ENCODE measurements at regions not wholly inside any gene's neighbourhood (a gene's known extent, or its start where the extent isn't known, plus 50 kb on each side); places are given as distances from the start of the nearest gene placed in this dataset.
A peak's percentile ranks its signal among the peaks of the same experiment; 100 is the strongest.

DNA sequence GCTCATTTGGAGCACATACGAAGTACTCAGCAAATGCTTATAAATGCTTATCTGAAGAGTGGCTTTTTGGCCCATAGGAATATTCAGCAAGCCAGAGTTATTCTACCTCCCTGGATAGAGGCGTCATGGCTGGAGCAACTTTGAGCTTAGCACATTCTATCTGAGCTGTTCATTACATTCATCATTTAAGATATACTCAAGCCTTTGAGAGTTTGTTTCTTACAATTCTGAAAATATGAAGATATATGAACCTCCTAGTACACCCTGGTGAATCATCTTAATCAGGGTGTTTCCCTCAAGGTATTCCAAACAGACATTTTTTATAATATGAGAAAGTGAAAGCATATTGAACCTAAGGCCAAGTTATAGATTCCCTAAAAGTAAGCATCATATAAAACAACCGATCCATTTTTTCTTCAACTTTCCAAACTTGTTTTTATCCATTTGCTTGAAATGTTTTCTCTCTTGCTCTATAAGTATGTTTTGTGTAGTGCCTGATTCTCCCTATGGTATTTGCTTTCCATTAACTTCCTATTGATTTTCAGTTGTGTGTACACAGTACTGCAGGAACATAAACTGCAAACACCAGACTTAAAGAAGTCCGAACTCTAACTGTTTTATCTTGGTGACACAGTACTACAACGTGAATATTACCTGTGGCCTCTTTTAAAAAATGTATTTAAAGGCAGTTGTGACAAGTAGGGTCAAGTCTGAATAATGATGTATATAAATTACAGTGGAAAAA, 139.7 kb upstream of the PTPRK start:
- Histone ChIP-seq H3K4me2 (ENCODE audit: low read length) (no peak overlapping the region), H3K9ac (ENCODE audit: low read length) (no peak overlapping the region), H3K4ac (ENCODE audit: low read depth, low read length) (no peak overlapping the region), H3K27ac (ENCODE audit: low read depth, low read length) (no peak overlapping the region), H4K5ac (ENCODE audit: low read length) (no peak overlapping the region), H3K23ac (ENCODE audit: low read length) (no peak overlapping the region), H3K4me1 (ENCODE audit: control insufficient read depth, low read depth, low read length) (no peaks in the 10 kb centered on the region), H3K79me1 (ENCODE audit: low read length) (no peaks in the 10 kb centered on the region), H2BK120ac (ENCODE audit: low read depth, low read length) (no peak overlapping the region), H2AK5ac (ENCODE audit: low read length) (no peak overlapping the region), H3K27me3 (ENCODE audit: insufficient read depth, low read length, poor library complexity) (no peaks in the 10 kb centered on the region), H2BK5ac (ENCODE audit: low read length) (no peak overlapping the region), H3K79me2 (ENCODE audit: control insufficient read depth, insufficient read depth, low read length) (no peaks in the 10 kb centered on the region), H3K56ac (ENCODE audit: low read length) (no peak overlapping the region), H4K8ac (ENCODE audit: low read depth, low read length) (no peak overlapping the region), H3K18ac (ENCODE audit: low read length) (no peak overlapping the region), H3K4me3 (ENCODE audit: low read length) (no peak overlapping the region), H2BK15ac (replicated peaks; ENCODE audit: low read depth) (no peak overlapping the region), H3K36me3 (ENCODE audit: control insufficient read depth, insufficient read depth, low read length) (no peaks in the 10 kb centered on the region)
- WGBS (ENCODE audit: extremely low coverage, insufficient coverage, low lambda C conversion rate): no CpG with 5 or more reads among the region's 5 CpGs
- DNase-seq: no peak

DNA sequence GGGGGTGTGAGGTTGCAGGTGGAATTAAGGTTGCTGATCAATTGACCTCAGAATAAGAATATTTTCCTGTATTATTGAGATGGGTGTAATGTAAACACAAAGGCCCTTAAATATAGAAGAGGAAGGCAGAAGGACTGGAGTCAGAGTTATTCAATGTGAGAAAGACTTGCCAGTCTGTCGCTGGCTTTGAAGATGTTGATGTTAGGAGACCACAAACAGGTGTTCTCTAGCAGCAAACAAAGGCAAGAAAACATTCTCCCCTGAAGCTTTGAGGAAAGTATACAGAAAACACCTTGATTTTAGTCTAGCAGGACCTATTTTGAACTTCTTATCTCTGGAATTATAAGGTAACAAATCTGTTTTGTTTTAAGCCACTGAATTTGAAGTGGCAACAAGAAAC, 138.9 kb upstream of the PTPRK start:
- Histone ChIP-seq H2AK5ac (ENCODE audit: low read length) (no peak overlapping the region), H3K4me3 (ENCODE audit: low read length) (no peak overlapping the region), H3K9ac (ENCODE audit: low read length) (no peak overlapping the region), H3K4me2 (ENCODE audit: low read length) (no peak overlapping the region), H3K18ac (ENCODE audit: low read length) (no peak overlapping the region), H4K5ac (ENCODE audit: low read length) (no peak overlapping the region), H2BK120ac (ENCODE audit: low read depth, low read length) (no peak overlapping the region), H3K4me1 (ENCODE audit: control insufficient read depth, low read depth, low read length) (no peaks in the 10 kb centered on the region), H3K4ac (ENCODE audit: low read depth, low read length) (no peak overlapping the region), H3K27me3 (ENCODE audit: insufficient read depth, low read length, poor library complexity) (no peaks in the 10 kb centered on the region), H3K79me2 (ENCODE audit: control insufficient read depth, insufficient read depth, low read length) (no peaks in the 10 kb centered on the region), H3K36me3 (ENCODE audit: control insufficient read depth, insufficient read depth, low read length) (no peaks in the 10 kb centered on the region), H2BK15ac (replicated peaks; ENCODE audit: low read depth) (no peak overlapping the region), H2BK5ac (ENCODE audit: low read length) (no peak overlapping the region), H3K79me1 (ENCODE audit: low read length) (no peaks in the 10 kb centered on the region), H3K56ac (ENCODE audit: low read length) (no peak overlapping the region), H3K23ac (ENCODE audit: low read length) (no peak overlapping the region), H3K27ac (ENCODE audit: low read depth, low read length) (no peak overlapping the region), H4K8ac (ENCODE audit: low read depth, low read length) (no peak overlapping the region)
- DNase-seq: no peak
- WGBS (ENCODE audit: extremely low coverage, insufficient coverage, low lambda C conversion rate): no CpG with 5 or more reads among the region's 1 CpG

DNA sequence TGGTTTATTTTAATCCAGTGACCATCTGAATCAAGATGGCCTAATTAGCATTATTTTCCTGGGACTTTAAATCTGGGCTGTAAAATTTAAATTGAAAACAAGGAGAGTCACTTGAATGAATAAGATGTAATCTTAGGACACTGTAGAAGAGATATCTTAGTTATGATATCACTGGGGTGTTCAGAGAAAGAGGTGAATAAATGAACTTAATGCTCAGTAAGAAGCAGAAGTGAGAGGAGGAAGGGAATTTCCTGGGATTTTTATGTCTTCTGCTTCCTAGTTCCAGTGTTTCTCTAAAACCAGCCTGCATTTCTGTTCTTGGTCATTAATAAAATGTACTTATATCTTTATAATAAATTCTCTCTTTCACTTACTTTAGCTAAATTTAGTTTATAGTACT, 136.8 kb upstream of the PTPRK start:
- Histone ChIP-seq H3K18ac (ENCODE audit: low read length) (no peak overlapping the region), H3K27me3 (ENCODE audit: insufficient read depth, low read length, poor library complexity) (no peaks in the 10 kb centered on the region), H3K79me1 (ENCODE audit: low read length) (no peaks in the 10 kb centered on the region), H3K4ac (ENCODE audit: low read depth, low read length) (no peak overlapping the region), H2AK5ac (ENCODE audit: low read length) (no peak overlapping the region), H2BK5ac (ENCODE audit: low read length) (no peak overlapping the region), H2BK15ac (replicated peaks; ENCODE audit: low read depth) (no peak overlapping the region), H3K23ac (ENCODE audit: low read length) (no peak overlapping the region), H4K8ac (ENCODE audit: low read depth, low read length) (no peak overlapping the region), H3K27ac (ENCODE audit: low read depth, low read length) (no peak overlapping the region), H3K4me1 (ENCODE audit: control insufficient read depth, low read depth, low read length) (no peaks in the 10 kb centered on the region), H3K79me2 (ENCODE audit: control insufficient read depth, insufficient read depth, low read length) (no peaks in the 10 kb centered on the region), H3K56ac (ENCODE audit: low read length) (no peak overlapping the region), H3K4me3 (ENCODE audit: low read length) (no peak overlapping the region), H3K4me2 (ENCODE audit: low read length) (no peak overlapping the region), H4K5ac (ENCODE audit: low read length) (no peak overlapping the region), H3K9ac (ENCODE audit: low read length) (no peak overlapping the region), H3K36me3 (ENCODE audit: control insufficient read depth, insufficient read depth, low read length) (no peaks in the 10 kb centered on the region), H2BK120ac (ENCODE audit: low read depth, low read length) (no peak overlapping the region)
- no peak for DNase-seq

DNA sequence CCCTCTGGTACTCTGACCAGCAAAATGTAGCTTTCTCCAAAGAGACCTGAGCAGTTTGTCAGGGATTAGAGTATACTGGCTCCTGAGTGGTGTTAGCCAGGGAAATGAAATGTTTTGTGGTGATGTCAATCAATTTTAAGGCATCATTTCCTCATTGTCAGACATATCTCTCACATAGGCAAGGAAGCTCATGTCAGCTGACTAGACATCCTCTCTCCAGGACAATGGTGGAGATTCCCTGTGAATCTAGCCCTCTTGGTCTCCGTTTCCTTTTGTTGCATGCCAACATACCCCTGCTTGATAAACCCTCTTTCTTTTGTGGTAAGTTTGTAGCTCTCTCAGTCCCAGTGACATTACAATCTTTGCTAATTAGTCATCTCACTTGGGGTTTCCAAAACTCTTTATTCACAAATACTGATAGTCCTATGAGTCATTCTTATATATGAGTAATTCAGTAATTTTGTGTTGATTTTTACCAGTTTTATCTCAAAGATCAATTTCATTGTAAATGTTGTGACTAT, 135.6 kb upstream of the PTPRK start:
- Histone ChIP-seq H4K8ac (ENCODE audit: low read depth, low read length) (no peak overlapping the region), H3K18ac (ENCODE audit: low read length) (no peak overlapping the region), H2BK5ac (ENCODE audit: low read length) (no peak overlapping the region), H3K4me2 (ENCODE audit: low read length) (no peak overlapping the region), H3K9ac (ENCODE audit: low read length) (no peak overlapping the region), H3K36me3 (ENCODE audit: control insufficient read depth, insufficient read depth, low read length) (no peaks in the 10 kb centered on the region), H4K5ac (ENCODE audit: low read length) (no peak overlapping the region), H3K4me1 (ENCODE audit: control insufficient read depth, low read depth, low read length) (no peaks in the 10 kb centered on the region), H3K79me1 (ENCODE audit: low read length) (no peaks in the 10 kb centered on the region), H3K79me2 (ENCODE audit: control insufficient read depth, insufficient read depth, low read length) (no peaks in the 10 kb centered on the region), H3K27me3 (ENCODE audit: insufficient read depth, low read length, poor library complexity) (no peaks in the 10 kb centered on the region), H2AK5ac (ENCODE audit: low read length) (no peak overlapping the region), H3K4me3 (ENCODE audit: low read length) (no peak overlapping the region), H2BK15ac (replicated peaks; ENCODE audit: low read depth) (no peak overlapping the region), H2BK120ac (ENCODE audit: low read depth, low read length) (no peak overlapping the region), H3K23ac (ENCODE audit: low read length) (no peak overlapping the region), H3K27ac (ENCODE audit: low read depth, low read length) (no peak overlapping the region), H3K4ac (ENCODE audit: low read depth, low read length) (no peak overlapping the region), H3K56ac (ENCODE audit: low read length) (no peak overlapping the region)
- peak; percentile 40 for DNase-seq
- WGBS (ENCODE audit: extremely low coverage, insufficient coverage, low lambda C conversion rate): no CpG with 5 or more reads among the region's 1 CpG

DNA sequence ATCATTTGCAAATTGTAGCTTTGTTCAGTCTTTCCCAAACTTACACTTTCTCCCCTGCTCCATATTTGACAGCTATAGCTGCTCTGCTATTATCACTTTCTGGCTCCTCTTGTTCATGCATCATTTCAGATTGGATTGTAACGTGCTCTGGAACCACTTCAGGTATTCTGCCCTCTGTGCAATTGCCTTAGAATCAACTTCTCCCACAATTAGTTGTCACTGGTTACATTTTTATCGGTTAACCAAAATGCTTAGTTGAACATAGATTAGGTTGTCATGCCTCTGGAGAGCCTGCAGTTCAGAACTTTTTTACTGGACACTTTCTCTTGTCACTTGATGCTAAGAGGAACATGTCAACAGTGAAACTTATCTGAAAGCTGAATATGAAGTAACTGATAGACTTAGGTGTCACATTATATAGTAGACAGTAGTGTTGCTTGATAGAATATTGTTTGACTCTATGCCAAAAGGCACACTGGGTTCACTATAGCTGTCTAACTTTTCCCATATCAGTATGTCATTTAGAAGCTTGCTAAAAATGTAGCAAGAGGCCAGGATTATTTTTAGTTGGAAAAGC, 127.7 kb upstream of the PTPRK start:
- H3K4me2 ChIP-seq (ENCODE audit: low read length): no peak overlapping the region
- H3K79me1 ChIP-seq (ENCODE audit: low read length): no peaks in the 10 kb centered on the region
- no peak overlapping the region for H3K4me3 ChIP-seq (ENCODE audit: low read length)
- WGBS (ENCODE audit: extremely low coverage, insufficient coverage, low lambda C conversion rate): no CpG with 5 or more reads among the region's 2 CpGs
- no peak for DNase-seq
- no peak overlapping the region for H3K4ac ChIP-seq (ENCODE audit: low read depth, low read length)
- H2BK120ac ChIP-seq (ENCODE audit: low read depth, low read length): no peak overlapping the region
- no peak overlapping the region for H2BK5ac ChIP-seq (ENCODE audit: low read length)
- H3K27me3 ChIP-seq (ENCODE audit: insufficient read depth, low read length, poor library complexity): no peaks in the 10 kb centered on the region
- H3K27ac ChIP-seq (ENCODE audit: low read depth, low read length): no peak overlapping the region
- no peak overlapping the region for H4K8ac ChIP-seq (ENCODE audit: low read depth, low read length)
- no peak overlapping the region for H3K23ac ChIP-seq (ENCODE audit: low read length)
- H2AK5ac ChIP-seq (ENCODE audit: low read length): no peak overlapping the region
- no peak overlapping the region for H2BK15ac ChIP-seq (replicated peaks; ENCODE audit: low read depth)
- H3K56ac ChIP-seq (ENCODE audit: low read length): no peak overlapping the region
- no peaks in the 10 kb centered on the region for H3K4me1 ChIP-seq (ENCODE audit: control insufficient read depth, low read depth, low read length)
- no peak overlapping the region for H4K5ac ChIP-seq (ENCODE audit: low read length)
- no peaks in the 10 kb centered on the region for H3K36me3 ChIP-seq (ENCODE audit: control insufficient read depth, insufficient read depth, low read length)
- no peak overlapping the region for H3K18ac ChIP-seq (ENCODE audit: low read length)
- no peak overlapping the region for H3K9ac ChIP-seq (ENCODE audit: low read length)
- no peaks in the 10 kb centered on the region for H3K79me2 ChIP-seq (ENCODE audit: control insufficient read depth, insufficient read depth, low read length)

DNA sequence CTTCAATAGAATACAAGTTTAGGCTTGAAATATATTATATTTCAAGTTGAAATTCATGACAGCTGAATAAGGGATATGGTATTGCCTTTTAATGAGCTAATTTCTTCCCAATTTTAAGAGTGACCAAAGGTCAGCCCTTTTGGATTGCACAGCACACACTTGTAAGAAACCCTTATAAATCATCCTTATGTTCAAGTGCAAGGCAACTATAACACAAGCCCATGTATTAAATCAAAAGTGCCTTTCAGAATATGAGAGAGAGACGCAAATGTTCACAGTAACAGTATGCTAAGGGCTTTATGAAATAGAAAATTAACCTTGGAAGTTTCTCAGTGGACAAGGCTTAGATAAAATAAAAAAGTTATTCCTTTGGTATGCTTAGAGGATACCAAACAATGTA, 121.7 kb upstream of the PTPRK start:
- H2BK15ac ChIP-seq (replicated peaks; ENCODE audit: low read depth): no peak overlapping the region
- H3K27ac ChIP-seq (ENCODE audit: low read depth, low read length): no peak overlapping the region
- H2AK5ac ChIP-seq (ENCODE audit: low read length): no peak overlapping the region
- H4K5ac ChIP-seq (ENCODE audit: low read length): no peak overlapping the region
- no peak overlapping the region for H3K9ac ChIP-seq (ENCODE audit: low read length)
- WGBS (ENCODE audit: extremely low coverage, insufficient coverage, low lambda C conversion rate): no CpG with 5 or more reads among the region's 1 CpG
- no peak overlapping the region for H3K23ac ChIP-seq (ENCODE audit: low read length)
- no peak overlapping the region for H3K4me3 ChIP-seq (ENCODE audit: low read length)
- H2BK5ac ChIP-seq (ENCODE audit: low read length): no peak overlapping the region
- no peak for DNase-seq
- H3K4me2 ChIP-seq (ENCODE audit: low read length): no peak overlapping the region
- H3K4ac ChIP-seq (ENCODE audit: low read depth, low read length): no peak overlapping the region
- H2BK120ac ChIP-seq (ENCODE audit: low read depth, low read length): no peak overlapping the region
- H3K56ac ChIP-seq (ENCODE audit: low read length): no peak overlapping the region
- H3K79me1 ChIP-seq (ENCODE audit: low read length): no peaks in the 10 kb centered on the region
- no peak overlapping the region for H4K8ac ChIP-seq (ENCODE audit: low read depth, low read length)
- no peak overlapping the region for H3K18ac ChIP-seq (ENCODE audit: low read length)
- no peaks in the 10 kb centered on the region for H3K36me3 ChIP-seq (ENCODE audit: control insufficient read depth, insufficient read depth, low read length)
- H3K79me2 ChIP-seq (ENCODE audit: control insufficient read depth, insufficient read depth, low read length): no peaks in the 10 kb centered on the region
- no peaks in the 10 kb centered on the region for H3K27me3 ChIP-seq (ENCODE audit: insufficient read depth, low read length, poor library complexity)
- no peaks in the 10 kb centered on the region for H3K4me1 ChIP-seq (ENCODE audit: control insufficient read depth, low read depth, low read length)

Data from mesendoderm (in vitro differentiated cells).